22Rv1 (cell line): ENCODE measurements at regions not wholly inside any gene's neighbourhood (a gene's known extent, or its start where the extent isn't known, plus 50 kb on each side); places are given as distances from the start of the nearest gene placed in this dataset.

Experiments used
- H3K27ac ChIP-seq: fragments of 450-650 bp; 2 replicates; pipeline ENCODE4 v1.5.1; 2017
- CTCF ChIP-seq: fragments of 450-650 bp; IDR thresholded peaks from 2 replicates; pipeline ENCODE4 v1.5.1; 2017; ENCODE audit warnings: mild to moderate bottlenecking
- ZFX ChIP-seq: fragments of 450-650 bp; IDR thresholded peaks from 2 replicates; pipeline ENCODE4 v1.6.1; 2017; ENCODE audit warnings: antibody characterized with exemption, borderline replicate concordance

- no peak overlapping the region for H3K27ac ChIP-seq
- no peak for TF ChIP-seq CTCF
These were observed 145.4 kb downstream of the MTX2 start for GRCh38 chr2:176414641-176415040.

- no peak overlapping the region for H3K27ac ChIP-seq
- no peak for TF ChIP-seq CTCF
- no peak for TF ChIP-seq ZFX
These were observed 146.1 kb downstream of the MTX2 start for GRCh38 chr2:176415174-176415895.

GRCh38 chr2:176415937-176416499 is 146.8 kb downstream of the MTX2 start:
- H3K27ac ChIP-seq = no peak overlapping the region
- no peak for TF ChIP-seq ZFX
- TF ChIP-seq CTCF = no peak

GRCh38 chr2:176418768-176419167 is 149.5 kb downstream of the MTX2 start:
- TF ChIP-seq CTCF (no peak), ZFX (no peak)
- H3K27ac ChIP-seq = no peak overlapping the region

- TF ChIP-seq ZFX = no peak
- TF ChIP-seq CTCF = no peak
- H3K27ac ChIP-seq = no peak overlapping the region
These were observed 150.4 kb downstream of the MTX2 start for GRCh38 chr2:176419591-176420071.

- no peak for TF ChIP-seq CTCF
- TF ChIP-seq ZFX = no peak
- H3K27ac ChIP-seq = no peak overlapping the region
These were observed 152.2 kb downstream of the MTX2 start for GRCh38 chr2:176421297-176422050.

GRCh38 chr2:176423819-176424218 is 154.6 kb downstream of the MTX2 start:
- TF ChIP-seq CTCF = no peak
- TF ChIP-seq ZFX = no peak
- H3K27ac ChIP-seq = no peak overlapping the region
